HG03060 (cell line): ENCODE measurements at regions not wholly inside any gene's neighbourhood (a gene's known extent, or its start where the extent isn't known, plus 50 kb on each side); places are given as distances from the start of the nearest gene placed in this dataset.

ENCODE experiments used
- ATAC-seq: cut with Tn5 transposase; IDR thresholded peaks from one replicate; pipeline ENCODE4 v1.9.1; 2021; ENCODE audit warnings: low read depth, moderate number of reproducible peaks; ENCODE audit not compliant: unreplicated experiment

DNA sequence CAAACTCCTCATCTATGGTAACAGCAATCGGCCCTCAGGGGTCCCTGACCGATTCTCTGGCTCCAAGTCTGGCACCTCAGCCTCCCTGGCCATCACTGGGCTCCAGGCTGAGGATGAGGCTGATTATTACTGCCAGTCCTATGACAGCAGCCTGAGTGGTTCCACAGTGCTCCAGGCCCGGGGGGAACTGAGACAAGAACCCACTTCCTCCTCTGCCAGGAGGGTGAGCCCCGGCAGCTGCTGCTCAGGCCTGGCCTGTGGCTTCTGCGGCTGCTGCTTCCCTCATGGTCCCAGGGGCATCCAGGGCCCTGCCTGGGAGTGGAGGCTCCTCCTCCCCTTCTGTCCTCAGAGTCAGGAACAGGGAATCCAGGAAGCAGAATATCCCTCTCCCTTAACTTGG, 98.4 kb downstream of the ZNF280B start:
- ATAC-seq = no peak

DNA sequence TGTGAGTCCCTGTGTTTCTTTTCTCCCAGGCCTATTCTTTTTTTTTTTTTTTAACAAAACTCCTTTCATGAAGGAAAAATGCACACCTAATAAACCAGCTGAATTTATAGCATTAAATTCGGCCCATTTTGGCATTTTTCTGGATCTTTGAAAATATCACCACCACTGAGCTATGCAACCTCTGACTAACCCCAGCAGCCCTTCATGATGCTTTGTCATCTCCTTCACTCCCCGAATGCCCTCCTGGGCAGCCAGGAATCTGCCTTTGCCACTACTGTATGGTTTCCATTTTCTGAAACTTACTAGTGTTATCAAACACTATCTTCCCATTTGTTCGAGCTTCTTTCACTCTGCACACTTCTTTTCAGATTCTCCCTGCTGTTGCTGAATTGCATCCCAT, 97.9 kb downstream of the ZNF280B start:
- no peak for ATAC-seq

DNA sequence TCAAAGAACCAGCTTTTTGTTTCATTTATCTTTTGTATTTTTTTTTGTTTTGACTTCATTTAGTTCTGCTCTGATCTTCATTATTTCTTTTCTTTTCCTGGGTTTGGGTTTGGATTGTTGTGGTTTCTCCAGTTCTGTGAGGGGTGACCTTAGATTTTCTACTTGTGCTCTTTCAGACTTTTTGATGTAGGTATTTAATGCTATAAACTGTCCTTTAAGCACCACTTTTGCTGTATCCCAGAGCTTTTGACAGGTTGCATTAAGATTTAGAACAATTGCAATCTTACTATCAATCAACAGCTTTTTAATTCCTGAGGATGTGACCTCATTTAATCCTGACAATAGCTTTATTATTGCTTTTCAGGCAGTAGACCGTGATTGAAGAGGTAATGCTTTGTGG, 94.3 kb downstream of the ZNF280B start:
- no peak for ATAC-seq

DNA sequence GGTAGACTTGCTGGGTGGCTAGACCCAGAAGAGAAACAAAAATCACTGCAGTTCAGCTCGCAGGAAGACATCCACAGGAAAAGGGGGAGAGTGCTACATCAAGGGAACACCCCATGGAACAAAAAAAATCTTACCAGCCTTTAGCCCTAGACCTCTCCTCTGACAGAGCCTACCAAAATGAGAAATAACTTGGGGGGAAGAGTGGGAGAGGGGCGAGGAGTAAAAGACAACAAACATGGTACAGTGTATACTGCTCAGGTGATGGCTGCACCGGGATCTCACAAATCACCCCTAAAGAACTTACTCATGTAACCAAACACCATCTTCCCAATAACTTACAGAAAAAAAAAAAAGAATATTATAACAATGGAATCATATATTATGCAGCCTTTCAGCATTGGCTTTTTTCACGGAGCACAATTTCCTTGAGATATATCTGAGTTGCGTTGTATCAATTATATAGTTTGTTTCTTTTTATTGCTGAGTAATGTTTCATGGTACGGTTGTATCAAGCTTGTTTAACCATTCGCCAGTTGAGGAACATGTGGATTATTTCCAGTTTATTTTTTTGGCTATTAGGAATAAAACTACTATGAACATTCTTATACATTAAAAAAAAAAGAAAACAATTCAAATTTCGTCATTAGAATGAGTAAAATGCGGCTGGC, 90.9 kb downstream of the ZNF280B start:
- ATAC-seq = no peak

DNA sequence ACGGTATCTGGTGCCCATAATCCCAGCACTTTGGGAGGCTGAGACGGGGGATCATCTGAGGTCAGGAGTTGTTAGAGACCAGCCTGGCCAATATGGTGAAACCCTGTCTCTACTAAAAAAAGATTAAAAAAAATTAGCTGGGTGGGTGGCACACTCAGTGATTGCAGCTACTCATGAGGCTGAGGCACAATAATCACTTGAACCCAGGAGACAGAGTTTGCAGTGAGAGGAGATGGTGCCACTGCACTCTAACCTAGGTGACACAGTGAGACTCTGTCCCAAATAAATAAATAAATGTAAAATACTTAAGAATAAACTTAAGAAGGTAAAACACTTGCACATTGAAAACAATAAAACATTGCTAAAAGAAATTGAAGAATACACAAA, 90.4 kb downstream of the ZNF280B start:
- no peak for ATAC-seq

DNA sequence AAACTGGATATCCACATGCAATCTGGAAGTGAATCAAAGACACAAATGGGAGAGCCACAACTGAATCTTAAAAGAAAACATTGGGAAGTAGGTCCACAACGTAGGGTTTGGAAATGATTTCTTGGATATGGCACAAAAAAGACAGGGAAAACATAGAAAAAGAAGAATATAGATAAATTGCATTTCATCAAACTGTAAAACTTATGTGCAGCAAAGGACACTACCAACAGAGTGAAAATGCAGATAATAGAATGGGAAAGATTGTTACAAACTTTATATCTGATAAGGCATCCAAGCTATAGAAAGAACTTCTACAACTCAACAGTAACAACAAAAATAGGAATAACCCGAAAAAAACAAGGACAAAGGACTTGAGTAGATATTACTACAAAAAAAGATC, 89.6 kb downstream of the ZNF280B start:
- ATAC-seq = no peak

DNA sequence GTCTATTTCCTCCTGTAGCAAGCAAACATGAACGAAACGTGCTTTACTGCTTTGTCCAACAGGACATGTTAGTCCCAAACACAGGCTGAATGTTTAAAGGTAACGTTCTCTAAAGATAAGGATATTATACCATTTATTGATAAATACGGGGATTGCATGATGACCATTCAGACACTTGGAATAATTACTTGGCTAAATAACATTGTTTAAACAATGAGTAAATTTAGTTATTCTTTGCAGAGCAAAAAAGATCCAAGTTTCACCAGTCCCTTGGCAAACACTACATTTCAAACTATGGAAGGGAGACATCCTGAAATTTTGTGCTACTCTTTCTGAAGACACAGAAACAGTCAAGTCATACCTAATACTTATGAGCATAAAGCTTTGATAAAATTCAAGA, 88.0 kb downstream of the ZNF280B start:
- no peak for ATAC-seq

DNA sequence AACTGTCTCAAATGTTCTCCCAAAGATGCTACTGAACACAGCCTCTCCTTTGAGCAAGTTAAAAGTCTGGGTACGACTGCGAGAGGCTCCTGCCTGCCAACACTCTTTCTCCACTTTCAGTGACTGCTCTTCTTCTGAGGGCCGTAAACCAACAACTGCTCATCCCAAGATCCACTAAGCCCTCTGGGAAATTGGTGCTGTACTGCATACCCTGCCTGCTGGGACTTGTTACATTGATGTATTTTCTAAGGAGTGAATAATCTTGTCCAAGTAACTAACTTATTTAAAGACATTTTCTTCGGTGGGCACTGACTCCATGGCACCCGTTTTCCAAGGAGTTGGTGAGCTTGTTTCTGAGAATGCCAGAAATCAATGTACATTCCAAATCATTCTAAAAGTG, 87.2 kb downstream of the ZNF280B start:
- no peak for ATAC-seq

DNA sequence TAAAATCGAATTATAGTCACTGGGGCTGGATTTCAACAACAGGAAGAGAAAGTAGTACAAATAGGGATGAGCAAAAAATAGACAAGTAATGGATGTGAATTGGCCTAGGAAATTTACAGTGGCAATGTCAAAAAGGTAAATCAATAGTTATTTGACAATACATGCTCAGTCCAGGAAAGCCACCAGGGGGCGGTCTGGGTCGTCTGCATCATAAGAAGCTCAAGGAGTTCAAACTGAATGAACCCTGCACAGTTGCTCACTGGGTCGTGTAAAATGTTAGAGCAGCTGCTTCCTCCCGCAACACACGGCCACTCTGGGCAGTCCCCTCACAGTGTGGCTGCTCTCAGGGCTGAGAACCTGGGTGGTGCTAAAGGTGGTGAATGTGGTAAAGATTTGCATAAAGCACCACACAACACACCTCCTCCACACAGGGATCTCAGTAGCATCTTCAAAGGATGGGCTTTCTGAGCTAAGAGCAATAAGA, 85.9 kb downstream of the ZNF280B start:
- no peak for ATAC-seq

DNA sequence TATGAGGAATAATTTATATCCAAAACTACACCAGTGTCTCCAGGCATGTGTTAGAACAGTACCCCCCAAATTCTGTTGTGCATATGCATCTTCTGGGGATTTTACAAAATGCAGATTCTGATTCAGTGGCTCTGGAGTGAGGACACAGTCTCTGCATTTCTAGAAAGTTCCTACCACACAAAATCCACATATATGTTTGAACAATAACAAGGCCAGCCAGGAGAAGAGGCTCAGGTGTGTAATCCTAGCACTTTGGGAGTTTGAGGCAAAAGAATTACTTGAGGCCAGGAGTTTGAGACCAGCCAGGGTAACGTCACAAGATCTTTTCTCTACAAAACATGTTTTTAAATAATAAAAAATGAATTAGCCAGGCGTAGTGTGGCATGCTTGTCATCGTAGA, 84.9 kb downstream of the ZNF280B start:
- ATAC-seq = no peak

DNA sequence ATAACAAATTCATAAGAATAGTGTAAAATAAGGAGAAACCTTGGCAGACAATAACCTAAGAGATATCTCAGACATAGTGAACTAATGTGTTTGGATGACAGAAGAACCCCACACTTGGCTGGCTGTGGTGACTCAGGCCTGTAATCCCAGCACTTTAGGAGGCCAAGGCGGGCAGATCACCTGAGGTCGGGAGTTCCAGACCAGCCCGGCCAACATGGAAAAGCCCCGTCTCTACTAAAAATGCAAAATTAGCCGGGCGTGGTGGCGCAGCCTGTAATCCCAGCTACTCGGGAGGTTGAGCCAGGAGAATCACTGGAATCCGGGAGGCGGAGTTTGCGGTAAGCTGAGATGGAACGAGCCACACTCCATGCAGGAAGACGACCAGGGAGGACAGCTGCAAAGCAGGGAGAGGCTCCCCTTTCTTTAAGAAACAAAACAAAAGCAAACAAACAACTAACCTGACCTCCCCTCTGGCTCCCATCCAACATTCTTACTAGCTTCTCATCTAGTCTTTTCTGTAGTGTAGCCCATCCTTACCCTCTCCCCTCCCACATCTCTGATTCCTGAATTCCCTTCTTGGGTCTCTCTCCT, 84.2 kb downstream of the ZNF280B start:
- no peak for ATAC-seq

DNA sequence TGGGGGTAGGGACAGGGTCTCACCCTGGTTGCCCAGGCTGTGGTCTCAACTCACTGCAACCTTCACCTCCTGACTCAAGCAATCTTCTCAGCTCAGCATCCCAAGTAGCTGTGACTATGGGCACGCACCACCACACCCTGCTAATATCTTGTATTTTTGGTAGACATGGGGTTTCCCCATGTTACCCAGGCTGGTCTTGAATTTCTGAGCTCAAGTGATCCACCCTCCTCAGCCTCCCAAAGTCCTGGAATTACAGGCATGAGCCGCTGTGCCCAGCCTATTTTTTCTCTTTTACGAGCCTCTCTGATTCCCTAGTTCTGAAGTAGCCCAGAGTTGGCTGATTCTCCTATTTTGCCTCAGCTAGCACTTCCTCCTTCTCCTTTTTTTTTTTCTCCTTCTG, 83.6 kb downstream of the ZNF280B start:
- no peak for ATAC-seq

DNA sequence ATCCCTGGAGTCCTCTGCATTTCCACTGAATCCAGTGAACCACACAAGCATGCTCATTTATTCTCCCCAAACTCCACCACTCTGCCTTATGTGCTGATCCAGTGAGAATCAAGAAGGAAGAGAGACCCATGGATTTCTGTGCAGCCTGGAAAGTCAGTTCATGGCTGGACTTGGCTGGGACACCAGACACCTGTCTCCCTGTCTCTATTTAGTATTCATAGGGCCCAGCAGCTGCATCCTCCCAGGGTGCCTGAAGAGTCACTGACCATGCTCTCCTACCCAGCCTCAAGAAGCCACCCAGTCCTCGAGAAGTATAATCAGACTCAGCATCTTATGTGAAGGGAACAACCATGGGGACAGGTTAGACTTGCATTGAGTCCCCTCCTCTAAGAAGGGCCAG, 83.2 kb downstream of the ZNF280B start:
- no peak for ATAC-seq

DNA sequence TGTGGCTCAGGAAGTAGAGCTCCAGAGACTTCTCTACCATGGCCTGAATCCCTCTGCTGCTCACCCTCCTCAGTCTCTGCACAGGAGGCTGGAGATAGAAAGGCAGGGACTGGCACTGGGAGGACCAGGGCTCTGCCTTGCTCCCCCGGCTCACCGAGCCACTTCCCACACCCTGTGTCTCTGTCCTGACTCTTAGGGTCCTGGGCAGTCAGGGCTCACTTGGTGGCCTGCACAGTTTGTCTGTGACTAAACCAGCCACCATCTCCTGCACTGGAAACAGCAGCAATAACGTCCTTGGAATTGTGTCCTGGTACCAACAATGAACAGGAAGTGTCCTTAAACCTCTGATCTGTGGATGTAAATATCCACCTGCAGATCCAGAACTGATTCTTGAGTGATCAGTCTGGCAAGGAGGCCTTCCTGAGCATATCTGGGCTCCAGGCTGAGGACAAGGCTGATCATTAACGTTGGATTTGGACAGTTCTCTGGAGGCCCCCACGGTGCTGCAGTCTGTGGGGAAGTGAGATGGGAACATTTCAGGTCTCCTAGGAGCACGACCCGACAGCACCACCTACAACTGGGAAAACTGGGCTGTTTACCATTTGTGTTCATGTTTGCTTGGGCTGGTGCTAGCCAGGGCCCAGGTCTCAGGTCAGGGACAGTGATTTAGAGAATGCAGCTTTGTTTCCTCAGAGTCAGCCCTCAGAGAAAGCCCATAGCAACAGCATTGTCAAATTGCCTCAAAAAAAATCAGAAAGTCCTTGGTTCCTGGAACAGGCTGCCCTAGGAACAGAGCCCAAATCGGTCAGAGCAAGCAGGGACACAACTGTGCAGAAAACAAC, 82.5 kb downstream of the ZNF280B start:
- no peak for ATAC-seq

DNA sequence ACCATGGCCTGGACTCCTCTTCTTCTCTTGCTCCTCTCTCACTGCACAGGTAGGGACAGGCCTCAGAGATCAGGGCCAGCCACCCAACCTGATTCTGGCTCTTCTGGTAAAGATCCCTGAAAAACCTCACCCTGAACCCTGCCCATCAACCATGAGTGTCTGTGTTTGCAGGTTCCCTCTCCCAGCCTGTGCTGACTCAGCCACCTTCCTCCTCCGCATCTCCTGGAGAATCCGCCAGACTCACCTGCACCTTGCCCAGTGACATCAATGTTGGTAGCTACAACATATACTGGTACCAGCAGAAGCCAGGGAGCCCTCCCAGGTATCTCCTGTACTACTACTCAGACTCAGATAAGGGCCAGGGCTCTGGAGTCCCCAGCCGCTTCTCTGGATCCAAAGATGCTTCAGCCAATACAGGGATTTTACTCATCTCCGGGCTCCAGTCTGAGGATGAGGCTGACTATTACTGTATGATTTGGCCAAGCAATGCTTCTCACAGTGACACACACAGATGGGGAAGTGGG, 80.9 kb downstream of the ZNF280B start:
- no peak for ATAC-seq

DNA sequence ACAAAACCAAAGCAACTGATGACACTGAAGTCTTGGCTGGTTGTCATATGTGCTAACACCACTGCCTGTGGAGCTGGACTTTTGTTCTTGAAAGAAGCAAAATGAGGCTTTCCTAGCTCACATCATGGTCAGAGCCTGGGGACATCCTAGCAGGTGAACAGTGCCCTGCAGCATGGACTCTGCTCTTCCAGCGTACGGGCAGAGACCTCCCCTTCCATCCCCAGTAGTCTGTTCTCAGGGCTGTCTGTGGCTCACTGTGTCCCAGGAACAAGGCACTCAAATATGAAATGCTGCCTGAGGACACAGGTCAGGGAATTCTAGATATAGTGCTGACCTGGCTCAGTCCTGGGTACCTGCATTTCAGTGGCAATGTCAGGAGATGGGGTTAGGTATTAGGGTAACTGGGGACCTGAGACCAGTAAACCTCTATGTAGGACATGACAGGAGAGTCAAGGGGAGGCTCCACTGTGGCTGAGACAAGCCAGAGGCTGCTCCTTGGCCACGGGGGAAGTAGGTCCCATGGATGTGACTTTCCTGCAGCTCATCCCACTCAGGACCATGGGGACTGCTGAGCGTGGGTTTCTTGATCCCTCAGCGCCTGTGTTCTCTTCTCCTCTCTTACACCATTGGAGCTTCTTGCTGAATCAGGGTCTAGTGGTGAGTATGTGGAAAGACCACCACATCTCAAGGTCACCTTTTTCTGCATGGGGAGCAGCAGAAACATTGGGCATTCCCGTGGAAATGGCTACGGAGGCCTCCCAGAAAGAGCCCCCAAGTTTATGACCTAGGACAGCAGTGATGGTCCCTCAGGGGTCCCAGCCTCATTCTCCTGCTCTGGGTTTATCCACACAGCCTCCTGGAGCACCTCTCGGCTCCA, 80.1 kb downstream of the ZNF280B start:
- no peak for ATAC-seq

DNA sequence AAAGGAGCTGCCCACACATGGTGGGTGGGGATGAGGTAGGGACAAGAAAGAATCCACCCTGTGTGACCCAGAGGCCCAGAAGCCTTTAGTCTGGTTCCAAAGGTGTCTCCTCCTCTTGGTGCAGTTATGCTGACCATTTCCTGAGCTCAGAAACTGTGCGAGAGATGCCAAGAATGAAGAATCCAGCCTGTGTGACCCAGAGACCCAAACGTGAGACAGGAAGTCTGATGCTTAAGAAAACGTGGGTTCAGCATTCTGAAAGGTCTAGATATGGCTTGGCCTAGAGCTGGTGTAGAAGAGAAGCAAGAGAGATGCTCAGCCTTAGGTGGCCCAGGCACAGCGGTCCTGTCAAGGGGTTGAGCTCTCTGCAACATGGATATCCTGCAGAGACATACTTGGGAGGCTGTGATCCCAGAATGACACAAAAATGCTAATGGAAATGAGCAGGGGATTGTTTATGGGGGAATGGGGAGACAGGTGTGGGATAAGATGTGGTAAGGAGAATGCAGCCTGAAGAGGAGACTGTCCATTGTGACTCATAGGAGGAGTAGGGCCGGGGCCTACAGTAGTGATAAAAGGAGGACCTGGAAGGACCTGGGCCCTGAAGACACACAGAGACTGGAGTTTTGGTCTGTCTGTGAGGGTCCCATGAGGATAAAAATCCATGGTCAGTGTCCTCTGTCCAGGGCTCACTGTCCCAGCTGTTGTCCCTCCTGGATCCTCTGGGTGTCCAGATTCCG, 79.0 kb downstream of the ZNF280B start:
- ATAC-seq = no peak

DNA sequence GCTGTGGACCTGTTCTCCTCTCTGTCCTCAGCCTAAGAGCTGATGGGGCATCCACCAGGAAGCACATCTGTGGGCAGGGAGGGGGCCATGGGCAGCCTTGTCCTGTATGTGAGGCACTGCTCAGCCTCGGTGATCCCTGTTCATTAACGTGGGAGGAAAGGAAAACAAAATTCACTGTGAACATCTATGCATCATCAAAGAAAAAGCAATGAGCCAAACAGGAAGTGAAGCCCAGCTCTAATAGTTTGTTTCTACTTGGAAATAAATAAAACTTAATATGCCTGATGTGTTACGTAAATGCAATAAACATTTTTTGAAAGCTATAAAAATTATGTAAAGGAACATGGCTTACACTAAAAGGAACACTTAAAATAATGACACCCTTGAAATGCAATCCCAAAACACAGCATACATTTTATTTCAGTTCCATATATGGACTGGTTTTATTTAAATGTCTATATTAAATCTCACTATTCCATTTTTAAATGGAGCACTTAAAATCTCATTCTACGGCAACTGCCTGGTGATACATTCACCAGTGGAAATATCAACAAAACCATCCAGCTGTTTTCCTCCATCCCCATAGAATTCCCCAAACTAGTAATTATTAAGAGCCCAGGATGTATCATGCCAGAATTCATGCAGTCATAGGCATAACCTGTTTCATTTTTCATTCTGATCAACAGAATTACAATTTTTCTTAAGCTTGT, 78.3 kb downstream of the ZNF280B start:
- ATAC-seq = no peak
